Left ventricle myocardium inferior (tissue), 1 donor: ENCODE measurements at regions not wholly inside any gene's neighbourhood (a gene's known extent, or its start where the extent isn't known, plus 50 kb on each side); places are given as distances from the start of the nearest gene placed in this dataset.

Experiments used
- DNase-seq: peaks from one replicate; pipeline ENCODE4 v3.0.0-alpha.2; 2020
- H3K27ac ChIP-seq: fragments of 200-600 bp; replicated peaks from 2 replicates; pipeline ENCODE4 v1.8.0; 2021
- H3K27me3 ChIP-seq: fragments of 200-600 bp; 2 replicates; pipeline ENCODE4 v1.8.0; 2021; ENCODE audit warnings: low read depth
- H3K36me3 ChIP-seq: fragments of 200-600 bp; 2 replicates; pipeline ENCODE4 v1.8.0; 2021
- H3K4me1 ChIP-seq: fragments of 200-600 bp; 2 replicates; pipeline ENCODE4 v1.8.0; 2021
- H3K4me3 ChIP-seq: fragments of 200-600 bp; 2 replicates; pipeline ENCODE4 v1.8.0; 2021; ENCODE audit warnings: mild to moderate bottlenecking, moderate library complexity
- H3K9me3 ChIP-seq: fragments of 200-600 bp; replicated peaks from 2 replicates; pipeline ENCODE4 v1.8.0; 2021
- intact Hi-C: fragments of 100-400 bp; cut with micrococcal nuclease; formaldehyde crosslinking; loops from one replicate; pipeline ENCODE4 v1.11.0; 2022
- TF ChIP-seq, protein P1 (sequence below): fragments of 200-600 bp; IDR thresholded peaks from 2 replicates; pipeline ENCODE4 v1.8.0; 2021; ENCODE audit warnings: antibody characterized with exemption, mild to moderate bottlenecking, borderline replicate concordance
- donor health status: DM: no; HTN: yes; CAD: no; lungs with severe emphysema.

DNA sequence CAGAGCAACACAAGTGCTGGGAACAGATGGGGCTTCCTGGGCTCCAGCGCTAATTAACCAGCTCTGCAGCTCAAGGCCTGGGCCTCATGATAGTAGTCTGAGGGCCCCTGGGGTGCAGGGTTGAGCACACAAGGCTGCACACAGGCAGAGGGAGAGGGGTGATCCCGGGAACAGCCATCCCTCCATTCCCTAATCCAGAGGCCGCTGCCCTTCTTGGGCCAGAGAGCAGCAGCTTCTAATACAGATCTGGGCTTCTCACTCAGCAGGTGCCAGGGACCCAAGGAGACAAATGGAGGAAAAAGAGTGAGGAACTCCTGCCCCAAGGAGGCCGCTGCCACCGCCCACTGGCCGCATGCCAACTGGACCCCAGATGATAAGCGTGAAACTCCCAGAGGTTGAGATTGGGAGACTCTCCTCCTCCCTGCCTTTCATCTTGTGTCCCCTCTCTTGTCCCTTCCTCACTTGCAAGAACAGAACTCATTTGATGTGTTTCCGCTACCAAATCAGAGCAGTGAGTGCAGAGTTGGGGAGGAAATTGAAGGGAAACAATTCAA, 58.0 kb upstream of the IFNAR2 start:
- H3K27ac ChIP-seq = no peak overlapping the region
- no peak overlapping the region for H3K4me3 ChIP-seq
- H3K9me3 ChIP-seq = no peaks in the 10 kb centered on the region
- TF ChIP-seq, protein P1, sequence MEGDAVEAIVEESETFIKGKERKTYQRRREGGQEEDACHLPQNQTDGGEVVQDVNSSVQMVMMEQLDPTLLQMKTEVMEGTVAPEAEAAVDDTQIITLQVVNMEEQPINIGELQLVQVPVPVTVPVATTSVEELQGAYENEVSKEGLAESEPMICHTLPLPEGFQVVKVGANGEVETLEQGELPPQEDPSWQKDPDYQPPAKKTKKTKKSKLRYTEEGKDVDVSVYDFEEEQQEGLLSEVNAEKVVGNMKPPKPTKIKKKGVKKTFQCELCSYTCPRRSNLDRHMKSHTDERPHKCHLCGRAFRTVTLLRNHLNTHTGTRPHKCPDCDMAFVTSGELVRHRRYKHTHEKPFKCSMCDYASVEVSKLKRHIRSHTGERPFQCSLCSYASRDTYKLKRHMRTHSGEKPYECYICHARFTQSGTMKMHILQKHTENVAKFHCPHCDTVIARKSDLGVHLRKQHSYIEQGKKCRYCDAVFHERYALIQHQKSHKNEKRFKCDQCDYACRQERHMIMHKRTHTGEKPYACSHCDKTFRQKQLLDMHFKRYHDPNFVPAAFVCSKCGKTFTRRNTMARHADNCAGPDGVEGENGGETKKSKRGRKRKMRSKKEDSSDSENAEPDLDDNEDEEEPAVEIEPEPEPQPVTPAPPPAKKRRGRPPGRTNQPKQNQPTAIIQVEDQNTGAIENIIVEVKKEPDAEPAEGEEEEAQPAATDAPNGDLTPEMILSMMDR = no peak
- H3K27me3 ChIP-seq = peaks cover 51% of the 10 kb centered on the region
- intact Hi-C loops = no loop called here
- DNase-seq = no peak
- no peaks in the 10 kb centered on the region for H3K36me3 ChIP-seq
- no peaks in the 10 kb centered on the region for H3K4me1 ChIP-seq

DNA sequence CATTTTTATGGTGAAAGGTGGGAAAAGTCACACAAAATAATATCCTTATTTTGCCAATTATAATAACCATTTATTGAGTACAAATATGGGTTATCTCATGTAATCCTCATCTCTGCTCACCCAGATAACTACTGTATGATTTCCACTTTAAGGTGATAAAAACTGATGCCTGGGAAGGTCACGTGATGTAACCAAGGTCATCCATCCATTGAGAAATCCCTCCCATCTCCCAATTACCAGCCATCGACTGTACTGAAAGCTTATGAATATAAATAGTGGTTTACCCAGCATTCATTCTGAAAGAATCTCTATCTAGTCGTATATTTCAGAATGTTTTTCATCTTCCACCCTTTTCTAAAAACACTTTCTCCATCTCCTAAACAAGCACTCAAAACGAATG, 55.0 kb upstream of the IFNAR2 start:
- TF ChIP-seq, protein P1 = no peak
- Histone ChIP-seq H3K36me3 (no peaks in the 10 kb centered on the region), H3K4me3 (no peak overlapping the region), H3K4me1 (no peaks in the 10 kb centered on the region), H3K9me3 (no peaks in the 10 kb centered on the region), H3K27ac (no peak overlapping the region), H3K27me3 (peaks cover 26% of the 10 kb centered on the region)
- intact Hi-C loops = no loop called here
- DNase-seq = no peak
